Cardiac muscle cell (in vitro differentiated cells and primary cell): ENCODE measurements at regions not wholly inside any gene's neighbourhood (a gene's known extent, or its start where the extent isn't known, plus 50 kb on each side); places are given as distances from the start of the nearest gene placed in this dataset.

Experiments
- DNase-seq, 2 donors: peaks; one replicate each; pipeline versions ENCODE4 v3.0.0 to v3.0.0-alpha.2; 2010 to 2017; ENCODE audit warnings: low read depth in 1 of 2, low spot score in 1 of 2
- H3K27ac ChIP-seq: fragments of 200-600 bp; sonication (generic); 2 replicates; pipeline ENCODE4 v1.5.1; 2016
- H3K27me3 ChIP-seq: fragments of 200-600 bp; sonication (generic); 2 replicates; pipeline ENCODE4 v1.6.0; 2016; ENCODE audit warnings: control low read depth
- H3K36me3 ChIP-seq: fragments of 200-600 bp; sonication (generic); 2 replicates; pipeline ENCODE4 v1.5.1; 2016; ENCODE audit warnings: control low read depth
- H3K4me1 ChIP-seq: fragments of 200-600 bp; sonication (generic); 2 replicates; pipeline ENCODE4 v1.8.1; 2017; ENCODE audit warnings: low read depth, mild to moderate bottlenecking, mixed run types
- H3K4me3 ChIP-seq: fragments of 200-600 bp; sonication (generic); 2 replicates; pipeline ENCODE4 v1.5.1; 2016; ENCODE audit warnings: mild to moderate bottlenecking
- H3K9me3 ChIP-seq: fragments of 200-600 bp; sonication (generic); 2 replicates; pipeline ENCODE4 v1.5.1; 2017; ENCODE audit warnings: low read depth, mild to moderate bottlenecking, control low read depth
- TF ChIP-seq, protein P1 (sequence below): IDR thresholded peaks from 2 replicates; pipeline ENCODE4 v1.5.1; 2012; ENCODE audit warnings: low read depth, mild to moderate bottlenecking, low read length

DNA sequence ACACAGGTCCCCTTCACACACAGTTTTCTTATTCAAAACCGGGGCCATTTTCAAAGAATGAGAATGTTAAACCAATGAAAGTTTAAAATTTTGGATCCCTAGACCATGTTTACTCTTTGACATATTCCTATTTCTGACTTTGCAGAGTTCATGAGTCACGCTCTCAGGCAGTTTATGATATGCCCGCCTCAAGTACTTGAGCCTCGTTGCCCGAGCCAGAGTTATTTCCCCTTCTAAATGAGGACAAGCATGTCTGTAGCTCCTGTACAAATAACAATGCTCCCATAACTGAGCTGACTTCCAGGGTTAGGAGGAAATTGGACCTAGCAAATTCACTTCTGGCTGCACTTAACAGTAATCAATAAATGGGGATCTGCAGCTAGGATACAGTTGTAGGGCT lies 87.9 kb upstream of the PDE1C start:
- Histone ChIP-seq H3K9me3 (no peaks in the 10 kb centered on the region), H3K4me1 (no peaks in the 10 kb centered on the region), H3K27ac (no peak overlapping the region), H3K27me3 (no peaks in the 10 kb centered on the region), H3K36me3 (no peaks in the 10 kb centered on the region), H3K4me3 (no peak overlapping the region)
- DNase-seq, result peak in 1 of 2 donors; percentile 8
- TF ChIP-seq, protein P1, sequence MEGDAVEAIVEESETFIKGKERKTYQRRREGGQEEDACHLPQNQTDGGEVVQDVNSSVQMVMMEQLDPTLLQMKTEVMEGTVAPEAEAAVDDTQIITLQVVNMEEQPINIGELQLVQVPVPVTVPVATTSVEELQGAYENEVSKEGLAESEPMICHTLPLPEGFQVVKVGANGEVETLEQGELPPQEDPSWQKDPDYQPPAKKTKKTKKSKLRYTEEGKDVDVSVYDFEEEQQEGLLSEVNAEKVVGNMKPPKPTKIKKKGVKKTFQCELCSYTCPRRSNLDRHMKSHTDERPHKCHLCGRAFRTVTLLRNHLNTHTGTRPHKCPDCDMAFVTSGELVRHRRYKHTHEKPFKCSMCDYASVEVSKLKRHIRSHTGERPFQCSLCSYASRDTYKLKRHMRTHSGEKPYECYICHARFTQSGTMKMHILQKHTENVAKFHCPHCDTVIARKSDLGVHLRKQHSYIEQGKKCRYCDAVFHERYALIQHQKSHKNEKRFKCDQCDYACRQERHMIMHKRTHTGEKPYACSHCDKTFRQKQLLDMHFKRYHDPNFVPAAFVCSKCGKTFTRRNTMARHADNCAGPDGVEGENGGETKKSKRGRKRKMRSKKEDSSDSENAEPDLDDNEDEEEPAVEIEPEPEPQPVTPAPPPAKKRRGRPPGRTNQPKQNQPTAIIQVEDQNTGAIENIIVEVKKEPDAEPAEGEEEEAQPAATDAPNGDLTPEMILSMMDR, result no peak

DNA sequence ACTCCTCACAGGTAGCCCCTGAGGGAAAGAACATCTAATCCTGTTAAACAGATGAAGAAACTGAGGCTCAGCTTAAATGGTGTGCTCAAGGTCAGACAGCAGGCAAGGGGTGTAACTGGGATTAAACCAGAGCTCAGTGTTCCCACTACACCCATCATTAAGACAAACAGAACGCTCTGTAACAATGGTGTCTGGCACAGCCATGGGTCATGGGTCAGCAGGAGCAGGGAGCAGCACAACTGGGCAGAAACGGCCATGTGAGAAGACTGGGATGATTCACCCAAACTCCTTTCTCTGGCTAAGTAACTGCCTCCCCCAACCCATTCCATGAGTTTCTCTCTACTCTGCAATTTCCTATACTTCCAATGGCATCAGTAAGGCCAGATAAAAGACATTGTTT lies 85.5 kb upstream of the PDE1C start:
- TF ChIP-seq, protein P1, result no peak
- H3K27ac ChIP-seq, result no peak overlapping the region
- no peak overlapping the region for H3K4me3 ChIP-seq
- no peaks in the 10 kb centered on the region for H3K4me1 ChIP-seq
- H3K27me3 ChIP-seq, result no peaks in the 10 kb centered on the region
- no peaks in the 10 kb centered on the region for H3K36me3 ChIP-seq
- no peaks in the 10 kb centered on the region for H3K9me3 ChIP-seq
- no peak for DNase-seq

DNA sequence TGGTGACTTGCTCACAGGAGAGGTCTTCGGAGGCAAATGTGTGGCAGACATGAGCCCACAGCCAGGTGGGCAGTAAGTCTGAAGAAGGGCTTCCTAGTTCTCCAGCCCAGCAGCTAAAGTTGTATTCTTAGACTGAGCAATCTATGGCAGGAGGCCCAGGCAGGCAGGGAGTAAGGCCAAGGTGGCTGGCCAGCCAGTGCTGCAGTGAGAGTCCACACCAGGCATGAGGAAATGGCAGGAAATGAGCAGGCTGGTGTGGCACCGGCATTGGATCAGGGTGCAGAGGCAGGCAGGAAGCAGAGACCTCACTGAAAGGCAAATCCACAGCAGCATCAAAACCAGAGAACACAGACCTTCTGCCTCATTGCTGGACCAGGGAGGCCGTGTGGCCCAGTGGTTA lies 84.6 kb upstream of the PDE1C start:
- TF ChIP-seq, protein P1, result no peak
- H3K27ac ChIP-seq, result no peak overlapping the region
- no peak overlapping the region for H3K4me3 ChIP-seq
- no peaks in the 10 kb centered on the region for H3K36me3 ChIP-seq
- H3K9me3 ChIP-seq, result no peaks in the 10 kb centered on the region
- no peaks in the 10 kb centered on the region for H3K4me1 ChIP-seq
- no peaks in the 10 kb centered on the region for H3K27me3 ChIP-seq
- peak in 1 of 2 donors; percentile 60 for DNase-seq

DNA sequence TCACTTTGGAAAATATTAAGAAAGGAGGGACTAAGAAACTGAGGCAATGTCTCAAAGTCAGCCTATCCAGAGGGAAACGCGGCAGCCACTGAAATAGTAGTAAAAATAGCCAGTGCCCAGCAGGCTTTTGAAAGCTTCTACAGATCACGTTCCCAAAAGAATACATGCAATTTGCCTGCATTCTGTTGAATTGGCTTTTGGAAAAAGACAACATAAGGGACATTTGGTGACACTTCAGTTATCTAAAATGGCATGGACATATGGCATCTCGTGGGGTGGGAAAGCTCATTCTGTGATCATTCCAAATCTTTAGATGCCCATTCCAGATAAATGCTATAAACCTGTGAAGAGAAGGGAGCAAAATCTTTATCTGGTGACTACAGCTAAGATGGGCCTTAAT lies 82.8 kb upstream of the PDE1C start:
- no peak for DNase-seq
- Histone ChIP-seq H3K9me3 (no peaks in the 10 kb centered on the region), H3K4me3 (no peak overlapping the region), H3K27me3 (no peaks in the 10 kb centered on the region), H3K27ac (no peak overlapping the region), H3K36me3 (no peaks in the 10 kb centered on the region), H3K4me1 (no peaks in the 10 kb centered on the region)
- TF ChIP-seq, protein P1, result no peak

DNA sequence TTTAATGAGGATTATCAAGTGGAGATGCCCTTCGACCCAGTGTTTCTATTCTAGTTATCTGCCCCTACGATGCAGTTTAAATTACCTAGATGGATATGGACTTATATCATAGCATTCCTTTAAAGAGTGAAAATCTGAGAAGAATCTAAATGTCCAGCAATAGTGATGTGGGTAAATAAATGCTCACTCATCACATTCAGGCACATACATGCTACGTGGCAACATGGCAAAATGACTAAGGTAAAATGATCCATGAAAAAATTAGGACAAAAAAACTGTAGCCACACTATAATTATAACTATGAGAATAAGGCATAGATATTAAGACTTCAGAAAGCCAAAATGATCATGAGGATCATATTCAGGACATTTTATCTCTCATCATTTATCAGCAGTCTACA lies 82.4 kb upstream of the PDE1C start:
- H3K9me3 ChIP-seq, result no peaks in the 10 kb centered on the region
- no peak overlapping the region for H3K27ac ChIP-seq
- no peak for DNase-seq
- H3K36me3 ChIP-seq, result no peaks in the 10 kb centered on the region
- H3K27me3 ChIP-seq, result no peaks in the 10 kb centered on the region
- H3K4me3 ChIP-seq, result no peak overlapping the region
- H3K4me1 ChIP-seq, result no peaks in the 10 kb centered on the region
- TF ChIP-seq, protein P1, result no peak

DNA sequence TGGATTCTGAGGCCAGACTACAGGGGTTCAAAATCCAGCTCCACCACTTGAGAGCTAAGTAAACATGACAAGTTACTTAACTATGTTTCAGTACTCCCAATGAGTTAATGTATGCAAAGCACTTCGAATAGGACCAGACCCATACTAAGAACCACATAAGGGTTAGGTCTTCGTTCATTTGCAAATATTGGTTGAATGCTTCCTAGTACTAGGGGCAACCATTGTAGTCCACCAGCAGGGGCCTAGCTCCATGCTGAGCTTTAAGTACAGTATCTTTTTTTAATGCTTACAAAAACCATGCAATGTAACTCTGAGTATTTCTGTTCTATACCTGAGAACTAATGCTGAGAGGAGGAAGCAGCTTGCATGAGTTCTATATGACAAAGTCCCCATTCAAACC lies 80.4 kb upstream of the PDE1C start:
- Histone ChIP-seq H3K27ac (no peak overlapping the region), H3K4me1 (no peaks in the 10 kb centered on the region), H3K4me3 (no peak overlapping the region), H3K36me3 (no peaks in the 10 kb centered on the region), H3K27me3 (no peaks in the 10 kb centered on the region), H3K9me3 (no peaks in the 10 kb centered on the region)
- TF ChIP-seq, protein P1, result no peak
- no peak for DNase-seq
